Fibroblast of mammary gland (primary cell): ENCODE measurements at regions not wholly inside any gene's neighbourhood (a gene's known extent, or its start where the extent isn't known, plus 50 kb on each side); places are given as distances from the start of the nearest gene placed in this dataset.

ENCODE experiments used
- DNase-seq: peaks from one replicate; pipeline ENCODE4 v3.0.0-alpha.2; 2010; ENCODE audit warnings: low read depth
- H3K4me3 ChIP-seq: 2 replicates; pipeline ENCODE4 v1.5.1; 2011; ENCODE audit warnings: low read depth, mild to moderate bottlenecking, low read length, moderate library complexity; ENCODE audit not compliant: control insufficient read depth
- CTCF ChIP-seq: conservative IDR thresholded peaks from 2 replicates; pipeline ENCODE4 v1.5.1; 2011; ENCODE audit warnings: low read depth, low read length, inconsistent platforms; ENCODE audit not compliant: control insufficient read depth, insufficient read depth

- no peak for DNase-seq
- no peak overlapping the region for H3K4me3 ChIP-seq
- TF ChIP-seq CTCF, result no peak
These were observed 125.8 kb upstream of the CST7 start for GRCh38 chr20:24823176-24823784.

- no peak for TF ChIP-seq CTCF
- no peak for DNase-seq
- no peak overlapping the region for H3K4me3 ChIP-seq
These were observed 124.9 kb upstream of the CST7 start for GRCh38 chr20:24823989-24824693.

- DNase-seq, result no peak
- no peak for TF ChIP-seq CTCF
- H3K4me3 ChIP-seq, result no peak overlapping the region
These were observed 123.5 kb upstream of the CST7 start for GRCh38 chr20:24825591-24825990.

GRCh38 chr20:24827603-24828295 lies 121.3 kb upstream of the CST7 start:
- DNase-seq, result no peak
- TF ChIP-seq CTCF, result no peak
- H3K4me3 ChIP-seq, result no peak overlapping the region

GRCh38 chr20:24828992-24829648 lies 119.9 kb upstream of the CST7 start:
- H3K4me3 ChIP-seq, result no peak overlapping the region
- no peak for TF ChIP-seq CTCF
- DNase-seq, result no peak

GRCh38 chr20:24829649-24830370 lies 119.3 kb upstream of the CST7 start:
- DNase-seq, result no peak
- TF ChIP-seq CTCF, result no peak
- H3K4me3 ChIP-seq, result no peak overlapping the region
